ENCODE measurements at regions not wholly inside any gene's neighbourhood (a gene's known extent, or its start where the extent isn't known, plus 50 kb on each side); places are given as distances from the start of the nearest gene placed in this dataset.
"Not testable (repeated sequence)": the region's sequence is repeated elsewhere in the genome, so short reads cannot be mapped to it uniquely, and the experiment has no call there.

DNA sequence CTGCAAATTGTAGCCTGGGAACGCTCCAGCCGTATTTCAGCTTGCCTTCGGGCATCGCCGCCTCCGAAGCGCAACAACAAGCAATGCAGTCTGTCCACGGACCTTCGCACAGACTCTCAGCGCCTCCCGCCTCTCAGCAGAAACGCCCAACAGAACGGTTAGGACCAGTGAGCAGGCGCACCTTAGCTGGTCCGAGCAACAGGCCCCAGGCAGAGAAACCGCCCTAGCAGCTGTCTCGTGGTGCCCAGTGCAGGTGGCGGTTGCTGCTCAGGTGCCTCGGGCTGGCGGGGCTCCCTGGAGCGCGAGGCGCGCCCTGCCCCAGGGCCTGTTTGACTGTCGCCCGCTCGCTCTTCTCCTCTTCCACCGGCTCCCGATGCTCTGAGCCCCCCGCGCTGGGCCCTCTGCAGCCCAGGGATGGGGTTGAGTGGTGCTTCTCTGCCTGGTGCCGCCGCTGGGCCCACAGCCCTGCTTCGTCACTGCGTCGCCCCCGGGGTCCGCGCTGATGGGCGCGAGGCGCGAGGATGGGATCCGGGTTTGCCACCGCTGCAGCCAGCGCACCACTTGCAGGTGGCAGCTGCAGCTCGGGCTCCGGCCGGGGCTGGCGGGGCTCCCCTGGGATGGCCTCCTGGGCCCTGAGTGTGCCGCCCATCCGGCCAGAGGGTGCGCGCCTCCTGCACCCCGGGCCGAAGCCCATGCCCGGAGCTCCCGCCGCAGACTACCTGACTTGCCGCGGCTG lies 268.4 kb upstream of the FRG2C start:
- DNase-seq: no peak

DNA sequence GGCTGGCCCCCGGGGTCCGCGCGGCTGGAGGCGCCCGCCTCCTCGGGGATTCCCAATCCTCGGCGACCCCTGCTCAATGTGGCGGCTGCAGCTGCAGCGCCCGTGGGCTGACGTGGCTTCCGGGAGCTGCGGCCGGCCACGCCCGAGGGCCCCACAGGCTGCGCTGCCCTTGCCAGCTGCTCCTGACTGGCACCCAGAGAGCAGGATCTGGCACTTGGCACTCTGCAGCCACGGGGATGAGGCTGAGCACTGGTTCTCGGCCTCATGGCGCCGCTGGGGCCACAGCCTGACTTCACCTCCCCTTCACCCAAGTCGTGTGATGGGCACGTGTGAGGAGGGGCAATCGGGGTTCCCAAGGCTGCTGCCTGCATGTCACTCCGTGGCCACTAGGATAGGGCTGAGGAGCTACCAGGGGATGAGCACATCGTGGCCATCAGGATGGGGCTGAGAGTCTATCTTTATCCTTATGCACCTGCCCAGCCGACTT lies 267.8 kb upstream of the FRG2C start:
- DNase-seq: no peak

- DNase-seq: not testable (repeated sequence)
Measured at GRCh38 chr3:75397486-75397885, 266.6 kb upstream of the FRG2C start.

DNA sequence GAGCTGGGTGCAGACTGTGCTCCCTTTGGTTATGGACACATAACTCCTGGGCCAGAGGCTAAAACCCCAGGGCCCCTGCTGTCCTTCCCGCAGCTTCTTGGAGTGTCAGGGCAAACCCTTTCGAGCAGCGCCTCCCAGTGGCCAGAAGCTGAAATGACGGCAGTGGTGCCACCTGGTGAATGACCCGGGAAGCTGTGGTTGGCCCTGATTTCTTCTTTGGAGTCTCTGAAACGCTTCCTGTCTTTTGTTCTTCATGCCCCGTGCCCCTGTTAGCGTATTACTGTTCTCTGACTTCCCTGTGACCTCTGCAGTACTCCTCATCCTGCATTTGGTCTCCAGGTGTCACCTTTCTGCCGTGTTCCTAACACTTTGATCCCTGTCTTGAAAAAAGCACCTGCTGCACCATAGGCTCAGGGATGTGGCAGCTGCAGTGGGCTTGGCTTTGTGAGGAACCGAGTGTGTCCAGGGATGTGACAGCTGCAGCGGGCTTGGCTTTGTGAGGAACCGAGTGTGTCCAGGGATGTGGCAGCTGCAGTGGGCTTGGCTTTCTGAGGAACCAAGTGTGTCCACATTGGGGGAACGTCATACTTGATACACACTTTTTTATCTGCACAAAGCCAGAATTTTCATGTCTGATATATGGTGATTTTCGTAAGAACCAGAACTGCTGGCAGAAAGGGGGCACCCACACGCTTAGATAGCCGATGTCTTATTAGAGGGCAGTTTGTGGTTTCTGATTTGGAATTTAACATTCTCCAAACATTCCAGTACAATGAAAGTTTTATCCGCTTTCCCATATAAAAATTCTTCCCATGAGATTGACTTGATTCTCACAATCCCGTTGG lies 241.8 kb upstream of the FRG2C start:
- DNase-seq: not testable (repeated sequence)

GRCh38 chr3:75425379-75425778 lies 238.7 kb upstream of the FRG2C start:
- DNase-seq: not testable (repeated sequence)

DNA sequence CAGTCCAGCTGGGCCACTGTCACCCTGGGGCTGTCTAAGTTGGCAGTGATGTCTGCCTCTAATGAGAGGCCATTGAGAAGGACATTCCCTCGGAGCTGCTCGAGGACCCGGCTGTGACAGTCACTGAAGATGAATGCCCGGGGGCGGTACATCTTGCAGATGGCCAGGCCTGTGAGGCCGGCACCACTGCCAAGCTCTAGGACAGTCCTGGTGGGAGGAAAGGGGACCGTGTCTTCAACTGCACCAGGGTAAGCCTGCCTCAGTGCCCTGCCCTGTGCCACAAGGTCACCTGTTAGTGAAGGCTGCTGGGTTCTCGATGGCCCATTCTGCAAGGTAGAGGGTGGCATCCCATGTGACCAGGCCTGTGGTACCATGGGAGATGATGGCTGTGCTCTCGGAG lies 236.6 kb upstream of the FRG2C start:
- DNase-seq: not testable (repeated sequence)

GRCh38 chr3:75427906-75428305 lies 236.2 kb upstream of the FRG2C start:
- DNase-seq: not testable (repeated sequence)

- not testable (repeated sequence) for DNase-seq
Measured at GRCh38 chr3:75429561-75430220, 234.4 kb upstream of the FRG2C start.

- DNase-seq: not testable (repeated sequence)
Measured at GRCh38 chr3:75430406-75430805, 233.7 kb upstream of the FRG2C start.

DNA sequence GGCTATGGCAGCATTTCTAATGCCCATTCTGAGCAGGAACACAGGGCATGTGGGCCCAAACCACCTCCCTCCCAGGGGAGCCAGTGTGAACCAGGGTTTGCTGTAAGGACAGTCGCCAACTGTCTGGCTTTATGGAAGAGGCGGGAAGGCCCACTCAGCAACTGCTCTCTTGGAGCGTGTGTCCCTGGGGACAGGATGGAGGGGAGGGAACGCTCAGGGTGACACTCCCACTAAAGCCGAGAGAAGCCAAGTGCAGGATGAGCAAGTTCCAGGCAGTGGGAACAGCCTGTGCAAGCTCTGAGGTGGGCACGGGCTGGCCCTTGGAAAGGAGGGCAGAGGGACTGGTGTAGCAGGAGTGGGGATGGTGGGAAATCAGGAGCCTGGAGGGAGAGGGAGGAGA lies 233.0 kb upstream of the FRG2C start:
- DNase-seq: not testable (repeated sequence)

DNA sequence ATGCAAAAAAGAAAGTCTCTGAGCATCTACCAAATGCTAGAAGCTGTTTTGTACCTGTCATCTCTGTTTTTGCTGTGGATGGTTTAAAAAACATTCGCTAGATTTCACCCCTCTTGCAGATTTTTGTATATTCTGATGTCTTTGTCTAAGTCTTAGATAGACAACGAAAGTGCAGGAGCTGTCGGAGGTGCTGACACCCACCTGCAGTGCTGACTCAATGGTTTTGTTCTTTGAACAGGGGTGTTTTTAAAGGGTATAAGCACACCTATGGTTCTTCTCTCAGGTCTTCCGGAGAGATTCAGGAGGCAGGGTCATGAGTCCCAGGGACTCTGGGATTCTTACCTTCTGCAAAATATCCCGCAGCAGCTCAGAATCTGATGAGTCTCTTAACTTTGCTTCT lies 231.7 kb upstream of the FRG2C start:
- not testable (repeated sequence) for DNase-seq

- DNase-seq: not testable (repeated sequence)
Measured at GRCh38 chr3:75432885-75433284, 231.2 kb upstream of the FRG2C start.

DNA sequence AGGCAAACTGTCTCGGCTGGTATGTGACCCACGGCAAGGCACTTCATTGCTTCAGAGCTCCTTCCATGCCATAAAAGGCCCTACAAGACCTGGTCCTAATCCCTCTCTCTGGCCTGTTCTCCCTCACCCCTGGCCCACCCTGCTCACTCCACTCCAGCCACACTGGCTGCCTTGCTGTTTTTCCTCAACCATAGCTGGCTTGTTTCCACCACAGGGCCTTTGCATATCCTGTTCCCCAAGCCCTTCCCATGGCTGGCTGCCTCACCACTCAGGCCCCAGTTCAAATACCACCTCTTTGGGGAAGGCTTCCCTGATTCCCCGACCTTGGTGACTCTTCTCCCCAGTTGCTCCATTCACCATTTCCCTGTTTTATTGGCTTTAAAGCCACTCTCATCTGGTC lies 230.8 kb upstream of the FRG2C start:
- DNase-seq: not testable (repeated sequence)

GRCh38 chr3:75434276-75434912 lies 229.7 kb upstream of the FRG2C start:
- DNase-seq: not testable (repeated sequence)

- DNase-seq: peak; percentile 16
Measured at GRCh38 chr3:75434913-75435793, 229.0 kb upstream of the FRG2C start.

DNA sequence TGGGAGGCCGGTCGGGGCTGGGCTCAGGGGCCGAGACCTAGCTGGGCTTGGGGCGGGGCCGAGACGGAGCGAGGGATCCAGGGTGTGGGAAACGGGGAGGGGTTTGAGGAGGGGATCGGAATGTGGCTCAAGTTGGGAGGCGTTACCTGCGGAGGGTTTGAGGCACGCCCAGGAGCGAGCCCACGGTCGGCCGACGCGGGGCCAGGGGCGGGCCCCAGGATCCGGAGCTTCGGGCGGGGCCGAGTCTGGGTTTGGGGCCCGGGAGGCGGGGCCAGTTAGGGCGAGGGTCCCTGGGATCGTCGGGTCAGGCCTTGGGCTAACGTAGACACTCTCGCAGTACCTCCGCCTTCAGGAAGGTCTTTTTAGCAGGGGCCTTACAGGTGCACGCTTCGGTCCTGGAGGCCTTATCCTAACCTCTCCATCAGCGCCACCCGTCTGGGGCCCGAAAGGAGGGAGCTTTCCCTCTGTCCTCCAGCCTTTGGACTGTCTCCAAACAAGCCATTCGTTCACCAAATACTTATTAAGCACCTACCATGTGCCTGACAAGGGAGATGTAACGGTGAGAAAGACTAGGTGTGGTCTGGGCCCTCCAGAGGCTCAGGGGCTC lies 228.2 kb upstream of the FRG2C start:
- DNase-seq: peak; percentile 4

DNA sequence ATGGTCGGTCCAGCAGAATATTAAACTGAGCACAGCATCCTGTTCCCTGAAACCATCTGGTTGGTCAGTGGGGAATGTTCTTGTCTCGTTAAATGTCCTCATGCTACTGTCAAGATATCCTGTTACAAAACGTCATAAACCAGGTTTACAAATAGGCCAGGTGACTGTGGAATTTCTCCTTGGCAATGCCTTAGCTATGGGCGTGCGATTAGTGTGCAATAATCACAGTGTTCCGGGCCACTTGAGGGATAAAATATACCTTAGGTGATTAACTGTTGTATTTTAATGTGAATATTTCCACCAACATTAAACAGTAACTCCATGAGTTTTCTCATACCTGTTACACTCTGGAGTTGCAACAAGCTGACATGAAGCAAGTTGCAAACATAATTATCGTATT lies 223.1 kb upstream of the FRG2C start:
- not testable (repeated sequence) for DNase-seq

- DNase-seq: not testable (repeated sequence)
Measured at GRCh38 chr3:75444634-75445033, 219.5 kb upstream of the FRG2C start.

GRCh38 chr3:75445234-75445633 lies 218.9 kb upstream of the FRG2C start:
- DNase-seq: not testable (repeated sequence)

- DNase-seq: not testable (repeated sequence)
Measured at GRCh38 chr3:75446948-75447347, 217.2 kb upstream of the FRG2C start.

DNA sequence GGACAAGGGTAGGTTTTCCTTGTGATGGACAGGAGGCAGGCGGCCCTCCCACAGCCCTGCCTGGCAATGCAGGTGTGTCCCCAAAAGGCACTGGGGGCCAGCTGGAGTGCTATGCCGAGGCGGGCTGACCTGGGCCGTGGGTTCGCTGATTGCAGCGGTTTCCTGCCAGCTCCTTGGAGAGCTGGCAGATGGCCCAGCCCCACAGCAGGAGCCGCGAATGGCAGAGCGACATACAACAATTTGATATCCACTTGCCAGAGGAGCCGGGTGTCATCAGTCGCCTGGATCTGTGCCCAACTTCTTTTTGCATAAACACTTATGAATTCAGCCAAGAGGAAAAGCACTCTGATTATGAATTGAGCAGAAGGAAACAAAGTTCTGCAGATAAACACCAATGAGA lies 210.8 kb upstream of the FRG2C start:
- DNase-seq: not testable (repeated sequence)

Measured in NCI-H82 (cell line).